ENCODE measurements at regions not wholly inside any gene's neighbourhood (a gene's known extent, or its start where the extent isn't known, plus 50 kb on each side); places are given as distances from the start of the nearest gene placed in this dataset.

DNA sequence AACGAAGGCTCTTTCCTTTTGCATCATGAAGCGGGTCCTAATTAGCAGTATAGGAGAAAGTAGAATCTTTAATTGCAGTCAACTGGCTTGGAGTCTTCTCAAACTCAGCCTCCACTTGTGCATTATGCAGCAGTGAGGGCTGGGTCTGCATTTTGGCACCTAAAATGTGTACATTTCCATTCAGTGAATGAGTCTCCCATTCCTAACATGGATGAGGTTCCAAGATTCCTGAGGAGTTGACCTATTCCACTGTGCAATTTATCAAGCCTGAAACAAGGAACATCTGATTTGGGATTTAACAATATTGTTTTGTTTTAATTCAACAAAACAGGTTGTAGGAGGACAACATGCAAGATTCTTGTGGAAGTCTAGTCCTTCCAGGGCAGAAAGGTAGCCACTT is 171.8 kb upstream of the S1PR3 start:
- Histone ChIP-seq H3K9me3 (replicated peaks) (peaks cover 5% of the 10 kb centered on the region; the same call in 1 of the 2 replicates), H3K4me3 (no peak overlapping the region), H3K27ac (no peak overlapping the region), H3K36me3 (no peaks in the 10 kb centered on the region), H3K27me3 (no peaks in the 10 kb centered on the region), H3K4me1 (no peaks in the 10 kb centered on the region)
- DNase-seq, result no peak

DNA sequence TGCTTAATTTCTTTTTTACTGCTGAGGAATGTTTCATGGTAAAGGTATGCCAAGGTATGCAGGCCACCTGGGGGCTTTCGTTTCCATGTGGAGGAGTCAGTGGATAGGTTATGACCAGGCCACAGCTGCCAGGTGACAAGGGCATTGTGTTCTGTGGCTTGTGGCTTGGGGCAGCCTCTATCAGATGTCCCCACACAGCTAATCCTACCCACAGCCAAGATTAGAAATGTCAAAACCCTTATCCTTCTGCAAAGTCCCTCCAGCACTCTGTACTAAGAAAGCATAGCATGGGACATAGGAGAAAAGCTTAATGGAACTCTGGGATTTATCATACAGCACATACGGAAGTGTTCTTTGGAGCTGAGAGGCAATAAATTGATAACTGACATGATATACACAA is 171.2 kb upstream of the S1PR3 start:
- no peak overlapping the region for H3K4me3 ChIP-seq
- peaks cover 5% of the 10 kb centered on the region; the same call in 1 of the 2 replicates for H3K9me3 ChIP-seq (replicated peaks)
- no peaks in the 10 kb centered on the region for H3K4me1 ChIP-seq
- H3K36me3 ChIP-seq, result no peaks in the 10 kb centered on the region
- no peak for DNase-seq
- H3K27ac ChIP-seq, result no peak overlapping the region
- H3K27me3 ChIP-seq, result no peaks in the 10 kb centered on the region

GRCh38 chr9:88821033-88821745 is 170.1 kb upstream of the S1PR3 start:
- H3K4me3 ChIP-seq, result no peak overlapping the region
- H3K36me3 ChIP-seq, result no peaks in the 10 kb centered on the region
- no peak for DNase-seq
- no peaks in the 10 kb centered on the region for H3K27me3 ChIP-seq
- no peaks in the 10 kb centered on the region for H3K4me1 ChIP-seq
- peaks cover 5% of the 10 kb centered on the region; the same call in 1 of the 2 replicates for H3K9me3 ChIP-seq (replicated peaks)
- H3K27ac ChIP-seq, result no peak overlapping the region

DNA sequence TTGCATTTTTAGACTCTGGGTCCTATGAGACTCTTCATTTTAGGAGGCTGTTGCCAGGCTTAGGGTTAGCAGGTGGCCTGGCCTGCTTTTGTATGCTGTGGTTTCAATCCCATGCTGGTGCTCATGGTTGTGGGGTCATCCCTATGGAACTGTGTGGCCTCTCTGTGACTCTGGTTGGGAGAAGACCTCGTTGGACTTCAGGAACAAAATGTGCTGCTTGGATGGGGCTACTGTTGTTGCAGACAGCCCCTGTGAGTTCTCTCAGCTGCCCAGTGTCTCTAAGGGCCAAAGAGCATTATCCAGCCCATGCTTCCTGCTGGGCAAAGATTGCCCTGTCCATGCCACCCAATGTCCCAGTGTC is 169.5 kb upstream of the S1PR3 start:
- DNase-seq, result no peak

DNA sequence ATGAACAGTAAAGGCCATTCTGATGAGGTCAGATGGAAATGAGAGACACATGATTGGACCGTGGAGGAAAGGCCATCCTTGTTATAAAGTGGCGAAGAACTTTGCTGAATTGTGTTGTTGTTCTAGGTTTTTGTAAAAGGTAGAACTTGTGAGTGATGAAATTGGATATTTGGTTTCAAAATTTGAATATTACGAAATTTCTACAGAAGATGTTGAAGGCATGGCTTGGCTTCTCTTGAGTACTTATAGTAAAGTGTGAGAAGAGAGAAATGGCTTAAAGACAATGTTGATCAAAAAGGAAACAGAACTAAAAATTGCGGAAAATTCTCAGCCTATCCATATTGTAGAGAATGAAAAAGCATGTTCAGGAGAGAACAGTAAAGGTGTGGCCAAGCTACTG is 166.6 kb upstream of the S1PR3 start:
- Histone ChIP-seq H3K27me3 (0 out of 2 replicates have a peak, but pooled peaks cover 3% of the 10 kb centered on the region), H3K4me3 (no peak overlapping the region), H3K36me3 (no peaks in the 10 kb centered on the region), H3K9me3 (replicated peaks) (peaks cover 5% of the 10 kb centered on the region; the same call in 1 of the 2 replicates), H3K4me1 (no peaks in the 10 kb centered on the region), H3K27ac (no peak overlapping the region)
- DNase-seq, result no peak

More for the DNA sequence above, 169.5 kb upstream of the S1PR3 start:
- Histone ChIP-seq H3K36me3 (no peaks in the 10 kb centered on the region), H3K27me3 (0 out of 2 replicates have a peak, but pooled peaks cover 3% of the 10 kb centered on the region), H3K4me3 (no peak overlapping the region), H3K9me3 (replicated peaks) (peaks cover 5% of the 10 kb centered on the region; the same call in 1 of the 2 replicates), H3K4me1 (no peaks in the 10 kb centered on the region), H3K27ac (no peak overlapping the region)

DNA sequence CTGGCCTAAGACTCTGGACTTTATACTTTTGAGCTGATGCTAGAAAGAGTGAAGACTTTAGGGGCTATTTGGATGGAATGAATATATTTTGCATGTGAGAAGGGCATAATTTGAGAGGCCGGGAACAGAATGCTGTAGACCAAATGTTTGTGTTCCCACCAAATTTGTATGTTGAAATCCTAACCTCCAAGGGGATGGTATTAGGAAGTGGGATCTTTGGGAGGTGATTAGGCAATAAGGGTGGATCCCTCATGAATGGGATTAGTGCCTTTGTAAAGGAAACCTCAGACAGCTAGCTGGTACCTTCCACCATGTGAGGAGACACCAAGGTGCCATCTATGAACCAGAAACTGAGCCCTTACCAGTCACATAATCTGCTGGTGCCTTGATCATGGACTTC is 165.1 kb upstream of the S1PR3 start:
- Histone ChIP-seq H3K9me3 (replicated peaks) (peaks cover 4% of the 10 kb centered on the region; the same call in 1 of the 2 replicates), H3K27me3 (0 out of 2 replicates have a peak, but pooled peaks cover 3% of the 10 kb centered on the region), H3K4me3 (no peak overlapping the region), H3K36me3 (no peaks in the 10 kb centered on the region), H3K4me1 (no peaks in the 10 kb centered on the region), H3K27ac (no peak overlapping the region)
- DNase-seq, result no peak

DNA sequence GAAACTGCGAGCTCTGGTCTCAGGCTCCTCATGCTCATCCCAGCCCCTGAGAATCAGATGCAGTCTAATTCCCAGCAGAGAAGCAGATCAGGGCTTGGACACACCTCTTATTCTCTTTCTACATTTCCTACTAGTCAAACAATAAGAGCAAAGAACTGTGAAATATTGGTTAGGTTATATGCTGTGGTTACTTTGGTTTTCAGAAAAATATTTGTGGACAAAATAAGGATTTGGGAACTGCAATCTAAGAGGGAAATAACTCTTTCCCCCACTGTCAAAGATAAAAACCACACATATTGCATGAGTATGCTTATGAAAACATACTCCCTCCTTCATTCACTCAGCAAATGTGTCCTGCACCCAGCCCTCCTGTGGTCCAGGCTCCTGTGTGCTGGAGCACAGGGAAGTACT is 164.5 kb upstream of the S1PR3 start:
- no peaks in the 10 kb centered on the region for H3K4me1 ChIP-seq
- H3K9me3 ChIP-seq (replicated peaks), result no peaks in the 10 kb centered on the region
- H3K27me3 ChIP-seq, result 0 out of 2 replicates have a peak, but pooled peaks cover 3% of the 10 kb centered on the region
- H3K4me3 ChIP-seq, result no peak overlapping the region
- H3K36me3 ChIP-seq, result no peaks in the 10 kb centered on the region
- no peak overlapping the region for H3K27ac ChIP-seq
- no peak for DNase-seq

DNA sequence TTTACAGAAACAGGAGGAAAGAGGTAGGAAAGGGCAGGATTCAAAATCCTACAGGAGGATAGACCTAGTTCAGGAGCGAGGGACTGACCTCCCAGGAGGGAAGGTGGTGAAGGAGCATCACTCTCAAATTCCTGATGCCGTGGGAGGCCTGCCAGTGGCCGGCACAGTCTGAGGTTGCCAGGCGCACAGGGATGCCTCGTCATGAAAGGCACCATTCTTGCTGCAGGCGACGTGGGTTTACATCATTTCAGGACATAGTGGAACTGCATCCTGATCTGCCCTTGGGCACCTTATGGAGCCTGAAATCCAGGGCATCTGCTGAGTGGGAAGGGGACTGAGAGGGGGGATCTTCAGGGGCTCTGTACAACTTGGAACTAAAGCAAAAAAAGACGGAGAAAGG is 163.2 kb upstream of the S1PR3 start:
- DNase-seq, result no peak
- Histone ChIP-seq H3K4me1 (no peaks in the 10 kb centered on the region), H3K27me3 (0 out of 2 replicates have a peak, but pooled peaks cover 3% of the 10 kb centered on the region), H3K4me3 (no peak overlapping the region), H3K27ac (no peak overlapping the region), H3K36me3 (no peaks in the 10 kb centered on the region), H3K9me3 (replicated peaks) (no peaks in the 10 kb centered on the region)

GRCh38 chr9:88828492-88828974 is 162.7 kb upstream of the S1PR3 start:
- no peak overlapping the region for H3K27ac ChIP-seq

GRCh38 chr9:88829276-88829675 is 162.0 kb upstream of the S1PR3 start:
- Histone ChIP-seq H3K36me3 (no peaks in the 10 kb centered on the region), H3K9me3 (replicated peaks) (no peaks in the 10 kb centered on the region), H3K4me3 (no peak overlapping the region), H3K27ac (no peak overlapping the region), H3K27me3 (0 out of 2 replicates have a peak, but pooled peaks cover 3% of the 10 kb centered on the region), H3K4me1 (no peaks in the 10 kb centered on the region)
- no peak for DNase-seq

More at GRCh38 chr9:88828492-88828974, 162.7 kb upstream of the S1PR3 start:
- 0 out of 2 replicates have a peak, but pooled peaks cover 3% of the 10 kb centered on the region for H3K27me3 ChIP-seq
- no peak overlapping the region for H3K4me3 ChIP-seq
- H3K36me3 ChIP-seq, result no peaks in the 10 kb centered on the region
- no peaks in the 10 kb centered on the region for H3K4me1 ChIP-seq
- no peak for DNase-seq
- H3K9me3 ChIP-seq (replicated peaks), result no peaks in the 10 kb centered on the region

DNA sequence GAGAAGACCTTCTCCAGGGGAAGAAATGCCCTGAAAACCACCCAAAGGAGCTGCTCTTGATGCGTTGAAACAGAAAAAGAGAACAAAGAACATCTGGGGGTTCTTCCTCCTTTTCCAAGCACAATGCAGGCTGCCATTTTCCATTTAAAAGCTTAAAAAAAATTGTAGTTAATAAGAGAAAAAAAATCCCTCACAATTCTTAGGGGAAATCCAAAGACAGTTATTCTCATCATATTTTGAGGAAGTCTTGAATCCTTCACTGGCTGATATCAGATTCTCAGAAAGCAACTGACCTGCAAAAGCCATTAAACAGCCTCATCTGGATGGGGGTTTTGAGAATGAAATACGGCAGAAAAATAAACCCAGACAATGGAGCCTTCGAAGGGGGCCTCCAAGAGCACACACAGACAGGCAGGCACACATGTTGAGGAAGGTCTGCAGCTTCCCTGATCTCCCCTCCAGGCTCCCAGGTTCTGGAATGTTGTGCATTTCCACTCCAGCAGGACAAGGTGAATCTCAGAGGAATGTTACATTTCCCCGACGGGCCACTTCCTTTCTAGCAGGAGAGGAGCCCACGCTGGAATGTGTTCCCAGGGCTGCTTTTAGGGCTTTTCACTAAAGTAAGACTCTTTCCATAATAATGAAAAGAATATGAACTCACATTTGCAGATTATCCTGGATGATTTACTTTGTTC is 159.4 kb upstream of the S1PR3 start:
- DNase-seq, result no peak
- no peak overlapping the region for H3K27ac ChIP-seq
- H3K4me3 ChIP-seq, result no peak overlapping the region
- H3K36me3 ChIP-seq, result no peaks in the 10 kb centered on the region
- H3K27me3 ChIP-seq, result no peaks in the 10 kb centered on the region
- no peaks in the 10 kb centered on the region; the same call in 1 of the 2 replicates for H3K9me3 ChIP-seq (replicated peaks)
- H3K4me1 ChIP-seq, result no peaks in the 10 kb centered on the region

- Histone ChIP-seq H3K27me3 (no peaks in the 10 kb centered on the region), H3K36me3 (0 out of 2 replicates have a peak, but pooled peaks cover 2% of the 10 kb centered on the region), H3K4me1 (no peaks in the 10 kb centered on the region), H3K27ac (no peak overlapping the region), H3K9me3 (replicated peaks) (no peaks in the 10 kb centered on the region; the same call in 1 of the 2 replicates), H3K4me3 (no peak overlapping the region)
- no peak for DNase-seq
Measured at GRCh38 chr9:88833946-88834345, 157.3 kb upstream of the S1PR3 start.

DNA sequence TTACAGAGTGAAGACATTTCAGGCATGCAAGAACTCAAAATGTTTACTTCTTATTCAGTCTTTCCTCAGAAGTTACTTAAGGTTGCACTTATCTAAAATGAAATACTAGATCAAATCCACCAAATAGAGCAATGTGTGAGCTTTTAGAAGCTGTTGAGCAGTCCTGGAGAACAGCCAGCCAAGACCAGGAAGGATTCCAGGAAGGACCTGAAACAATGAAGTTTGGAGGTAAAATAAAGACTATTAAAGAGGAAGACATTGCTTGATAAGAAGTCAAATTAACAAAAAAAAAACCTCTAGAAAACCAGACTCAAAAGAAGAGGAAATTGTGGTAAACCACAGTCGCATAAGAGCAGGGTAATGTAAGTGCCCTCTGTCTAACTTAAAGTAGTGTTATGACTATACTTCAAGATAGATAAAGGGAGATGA is 156.2 kb upstream of the S1PR3 start:
- Histone ChIP-seq H3K9me3 (replicated peaks) (no peaks in the 10 kb centered on the region; the same call in 1 of the 2 replicates), H3K36me3 (0 out of 2 replicates have a peak, but pooled peaks cover 2% of the 10 kb centered on the region), H3K27me3 (no peaks in the 10 kb centered on the region), H3K4me1 (no peaks in the 10 kb centered on the region), H3K27ac (no peak overlapping the region), H3K4me3 (no peak overlapping the region)
- no peak for DNase-seq

DNA sequence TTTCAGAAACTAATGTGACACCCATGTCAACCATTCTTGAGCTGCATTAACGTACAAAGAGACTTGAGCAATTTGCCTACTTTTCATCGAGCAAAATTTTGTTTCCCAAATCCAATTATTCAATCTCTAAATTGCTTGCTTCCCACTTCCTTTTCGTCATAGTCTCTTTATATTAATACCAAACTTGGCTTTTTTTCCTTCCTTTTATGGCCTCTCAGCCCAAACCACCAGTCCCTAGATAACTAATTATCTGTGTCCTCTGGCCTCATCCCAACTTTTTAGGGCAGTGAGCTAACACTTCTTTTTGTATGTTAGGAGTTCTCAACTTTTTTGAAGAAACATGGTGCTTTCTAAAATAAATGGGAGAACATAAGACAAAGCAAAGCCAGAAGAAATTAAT is 155.5 kb upstream of the S1PR3 start:
- H3K4me3 ChIP-seq, result no peak overlapping the region
- 0 out of 2 replicates have a peak, but pooled peaks cover 2% of the 10 kb centered on the region for H3K36me3 ChIP-seq
- H3K27me3 ChIP-seq, result no peaks in the 10 kb centered on the region
- no peak overlapping the region for H3K27ac ChIP-seq
- H3K9me3 ChIP-seq (replicated peaks), result no peaks in the 10 kb centered on the region; the same call in 1 of the 2 replicates
- no peaks in the 10 kb centered on the region for H3K4me1 ChIP-seq
- DNase-seq, result no peak

- Histone ChIP-seq H3K4me1 (no peaks in the 10 kb centered on the region), H3K27me3 (no peaks in the 10 kb centered on the region), H3K27ac (no peak overlapping the region), H3K9me3 (replicated peaks) (no peaks in the 10 kb centered on the region; the same call in 1 of the 2 replicates), H3K36me3 (0 out of 2 replicates have a peak, but pooled peaks cover 2% of the 10 kb centered on the region), H3K4me3 (no peak overlapping the region)
- no peak for DNase-seq
Measured at GRCh38 chr9:88837731-88838130, 153.5 kb upstream of the S1PR3 start.

Data from SJCRH30 (cell line).